ENCODE measurements at regions not wholly inside any gene's neighbourhood (a gene's known extent, or its start where the extent isn't known, plus 50 kb on each side); places are given as distances from the start of the nearest gene placed in this dataset.
"Not testable (repeated sequence)": the region's sequence is repeated elsewhere in the genome, so short reads cannot be mapped to it uniquely, and the experiment has no call there.

GRCh38 chr14:48027115-48027514, 351.7 kb upstream of the MDGA2 start:
- DNase-seq (ENCODE audit: low spot score) = no peak

GRCh38 chr14:48023881-48024280, 348.5 kb upstream of the MDGA2 start:
- no peak for DNase-seq (ENCODE audit: low spot score)

- not testable (repeated sequence) for DNase-seq (ENCODE audit: low spot score)
Observed at GRCh38 chr14:48011484-48011883, 336.1 kb upstream of the MDGA2 start.

GRCh38 chr14:48008646-48009045, 333.2 kb upstream of the MDGA2 start:
- DNase-seq (ENCODE audit: low spot score) = no peak

- no peak for DNase-seq (ENCODE audit: low spot score)
Observed at GRCh38 chr14:48005986-48006385, 330.6 kb upstream of the MDGA2 start.

- no peak for DNase-seq (ENCODE audit: low spot score)
Observed at GRCh38 chr14:47993883-47994282, 318.5 kb upstream of the MDGA2 start.

- DNase-seq (ENCODE audit: low spot score) = no peak
Observed at GRCh38 chr14:47988175-47988574, 312.8 kb upstream of the MDGA2 start.

- no peak for DNase-seq (ENCODE audit: low spot score)
Observed at GRCh38 chr14:47978871-47979270, 303.5 kb upstream of the MDGA2 start.

- no peak for DNase-seq (ENCODE audit: low spot score)
Observed at GRCh38 chr14:47976139-47976538, 300.7 kb upstream of the MDGA2 start.

- no peak for DNase-seq (ENCODE audit: low spot score)
Observed at GRCh38 chr14:47966076-47966810, 290.8 kb upstream of the MDGA2 start.

- DNase-seq (ENCODE audit: low spot score) = no peak
Observed at GRCh38 chr14:47961634-47962033, 286.2 kb upstream of the MDGA2 start.

- DNase-seq (ENCODE audit: low spot score) = no peak
Observed at GRCh38 chr14:47959740-47960139, 284.3 kb upstream of the MDGA2 start.

GRCh38 chr14:47949006-47949405, 273.6 kb upstream of the MDGA2 start:
- DNase-seq (ENCODE audit: low spot score) = no peak

- DNase-seq (ENCODE audit: low spot score) = no peak
Observed at GRCh38 chr14:47935332-47935731, 259.9 kb upstream of the MDGA2 start.

- no peak for DNase-seq (ENCODE audit: low spot score)
Observed at GRCh38 chr14:47929334-47929733, 253.9 kb upstream of the MDGA2 start.

GRCh38 chr14:47921133-47921532, 245.7 kb upstream of the MDGA2 start:
- no peak for DNase-seq (ENCODE audit: low spot score)

- no peak for DNase-seq (ENCODE audit: low spot score)
Observed at GRCh38 chr14:47919997-47920396, 244.6 kb upstream of the MDGA2 start.

GRCh38 chr14:47919334-47919846, 244.0 kb upstream of the MDGA2 start:
- no peak for DNase-seq (ENCODE audit: low spot score)

- DNase-seq (ENCODE audit: low spot score) = peak; percentile 40
Observed at GRCh38 chr14:47917344-47917954, 242.0 kb upstream of the MDGA2 start.

- not testable (repeated sequence) for DNase-seq (ENCODE audit: low spot score)
Observed at GRCh38 chr14:47901141-47901540, 225.7 kb upstream of the MDGA2 start.

GRCh38 chr14:47899685-47900084, 224.3 kb upstream of the MDGA2 start:
- no peak for DNase-seq (ENCODE audit: low spot score)

- no peak for DNase-seq (ENCODE audit: low spot score)
Observed at GRCh38 chr14:47874350-47874749, 198.9 kb upstream of the MDGA2 start.

- no peak for DNase-seq (ENCODE audit: low spot score)
Observed at GRCh38 chr14:47872588-47872987, 197.2 kb upstream of the MDGA2 start.

GRCh38 chr14:47863441-47863840, 188.0 kb upstream of the MDGA2 start:
- no peak for DNase-seq (ENCODE audit: low spot score)
